GM18505 (cell line): ENCODE measurements at regions not wholly inside any gene's neighbourhood (a gene's known extent, or its start where the extent isn't known, plus 50 kb on each side); places are given as distances from the start of the nearest gene placed in this dataset.
"Not testable (repeated sequence)": the region's sequence is repeated elsewhere in the genome, so short reads cannot be mapped to it uniquely, and the experiment has no call there.

Experiments
- ATAC-seq: cut with Tn5 transposase; IDR thresholded peaks from one replicate; pipeline ENCODE4 v1.9.1; 2021; ENCODE audit not compliant: unreplicated experiment
- POLR2A ChIP-seq: IDR thresholded peaks from 4 replicates; pipeline ENCODE4 v1.6.1; 2011; ENCODE audit warnings: borderline replicate concordance; ENCODE audit not compliant: insufficient read depth, insufficient read length; ENCODE audit errors: extremely low read depth

- no peak for TF ChIP-seq POLR2A
- ATAC-seq: no peak
Measured at GRCh38 chr12:131424270-131424669, 286.6 kb upstream of the SFSWAP start.

GRCh38 chr12:131425112-131426075 is 285.5 kb upstream of the SFSWAP start:
- no peak for TF ChIP-seq POLR2A
- no peak for ATAC-seq

GRCh38 chr12:131428091-131428685 is 282.7 kb upstream of the SFSWAP start:
- no peak for TF ChIP-seq POLR2A
- no peak for ATAC-seq

GRCh38 chr12:131429221-131429620 is 281.7 kb upstream of the SFSWAP start:
- ATAC-seq: not testable (repeated sequence)

GRCh38 chr12:131429697-131430096 is 281.2 kb upstream of the SFSWAP start:
- not testable (repeated sequence) for ATAC-seq

- no peak for TF ChIP-seq POLR2A
- no peak for ATAC-seq
Measured at GRCh38 chr12:131430158-131430742, 280.6 kb upstream of the SFSWAP start.

- not testable (repeated sequence) for ATAC-seq
Measured at GRCh38 chr12:131431126-131431655, 279.7 kb upstream of the SFSWAP start.

- no peak for ATAC-seq
- TF ChIP-seq POLR2A: no peak
Measured at GRCh38 chr12:131432532-131433260, 278.2 kb upstream of the SFSWAP start.

- no peak for TF ChIP-seq POLR2A
- ATAC-seq: no peak
Measured at GRCh38 chr12:131434208-131435125, 276.4 kb upstream of the SFSWAP start.

- no peak for ATAC-seq
Measured at GRCh38 chr12:131436922-131437705, 273.8 kb upstream of the SFSWAP start.

GRCh38 chr12:131437706-131438492 is 273.0 kb upstream of the SFSWAP start:
- no peak for TF ChIP-seq POLR2A
- ATAC-seq: no peak

More at GRCh38 chr12:131436922-131437705, 273.8 kb upstream of the SFSWAP start:
- no peak for TF ChIP-seq POLR2A

- not testable (repeated sequence) for ATAC-seq
Measured at GRCh38 chr12:131438493-131438835, 272.4 kb upstream of the SFSWAP start.
